T-helper 2 cell (primary cell): ENCODE measurements at regions not wholly inside any gene's neighbourhood (a gene's known extent, or its start where the extent isn't known, plus 50 kb on each side); places are given as distances from the start of the nearest gene placed in this dataset.
A peak's percentile ranks its signal among the peaks of the same experiment; 100 is the strongest.

Experiments used
- DNase-seq, 5 experiments: peaks; one replicate each; pipeline versions ENCODE4 v3.0.0 to v3.0.0-alpha.2; 2012 to 2022

DNA sequence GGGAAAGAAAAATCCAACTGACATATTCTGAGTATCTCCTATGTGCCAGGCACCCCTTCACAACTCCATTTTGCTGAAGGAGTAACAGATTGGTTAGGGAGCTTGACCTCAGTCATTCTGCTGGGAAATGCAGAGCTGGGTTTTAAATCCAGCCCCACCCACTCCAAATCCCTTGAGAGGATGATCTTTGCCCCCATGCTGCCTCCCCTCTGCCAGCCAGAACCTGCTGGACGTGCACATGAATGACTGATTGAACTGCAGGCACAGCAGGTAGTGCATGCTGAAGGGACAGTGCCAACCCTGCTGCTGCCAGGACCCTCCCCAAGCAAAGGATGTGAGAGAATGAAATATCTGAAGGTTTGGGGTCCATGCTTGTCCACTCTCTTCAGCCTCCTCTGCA, 340.9 kb downstream of the BUD13 start:
- no peak for DNase-seq

GRCh38 chr11:116428638-116428975, 344.2 kb downstream of the BUD13 start:
- no peak for DNase-seq

GRCh38 chr11:116427903-116428637, 344.7 kb downstream of the BUD13 start:
- no peak for DNase-seq

DNA sequence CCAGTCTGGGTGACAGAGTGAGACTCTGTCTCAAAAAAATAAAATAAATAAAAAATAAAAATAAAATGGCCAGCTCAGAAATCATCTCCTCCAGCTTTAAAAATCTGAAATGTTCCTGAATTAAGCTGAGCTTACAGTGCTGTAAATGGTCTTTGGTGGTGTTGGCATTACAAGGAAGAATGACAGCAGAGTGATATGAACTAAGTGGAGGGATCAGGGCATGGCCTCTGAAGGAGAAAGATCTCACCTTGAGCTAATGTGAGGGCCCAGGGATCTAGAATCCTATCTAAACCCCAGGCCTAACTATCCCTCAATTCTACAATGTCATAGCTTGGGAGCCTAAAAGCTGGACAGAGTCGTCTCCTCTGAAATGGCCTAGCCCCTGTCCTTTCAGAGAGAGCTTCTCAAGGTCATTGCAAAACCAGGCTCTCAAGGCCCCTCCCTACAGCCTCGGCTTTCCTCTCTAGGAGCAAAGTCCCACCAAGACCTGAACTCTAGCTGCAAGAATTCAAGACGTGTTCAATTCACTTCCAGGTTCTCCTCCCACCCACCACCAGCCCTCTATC, 345.4 kb downstream of the BUD13 start:
- no peak for DNase-seq

GRCh38 chr11:116426761-116427160, 346.0 kb downstream of the BUD13 start:
- no peak for DNase-seq

DNA sequence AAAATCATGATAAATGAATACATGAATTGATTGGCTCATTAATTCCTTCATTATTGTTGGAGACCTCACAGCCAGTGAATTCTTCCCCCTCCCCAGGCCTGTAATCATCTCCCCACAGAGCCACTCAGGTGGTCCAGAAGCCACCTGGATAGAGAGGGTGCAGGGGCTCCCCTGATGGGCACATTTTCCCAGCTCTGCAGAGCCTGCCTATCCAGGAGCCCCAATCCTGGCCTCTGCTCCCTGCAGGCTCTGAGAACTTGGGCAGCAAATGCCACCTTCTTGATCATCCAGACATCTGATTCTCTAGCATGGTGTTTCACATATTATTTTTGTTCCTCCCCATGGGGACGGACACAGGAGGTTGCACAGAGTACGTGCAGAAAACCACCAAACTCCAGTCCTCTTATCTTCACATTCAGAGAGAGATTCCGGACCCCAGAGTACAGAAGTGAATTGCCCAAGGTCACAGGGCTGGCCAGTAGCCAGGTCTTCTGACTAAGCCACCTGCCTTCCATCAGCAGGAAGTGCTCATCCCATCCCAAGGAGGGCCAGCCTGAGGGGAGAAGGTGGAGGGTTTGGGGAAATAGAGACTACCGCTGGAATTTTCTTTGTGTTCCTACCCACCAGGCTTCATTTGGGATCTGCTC, 348.0 kb downstream of the BUD13 start:
- no peak for DNase-seq

DNA sequence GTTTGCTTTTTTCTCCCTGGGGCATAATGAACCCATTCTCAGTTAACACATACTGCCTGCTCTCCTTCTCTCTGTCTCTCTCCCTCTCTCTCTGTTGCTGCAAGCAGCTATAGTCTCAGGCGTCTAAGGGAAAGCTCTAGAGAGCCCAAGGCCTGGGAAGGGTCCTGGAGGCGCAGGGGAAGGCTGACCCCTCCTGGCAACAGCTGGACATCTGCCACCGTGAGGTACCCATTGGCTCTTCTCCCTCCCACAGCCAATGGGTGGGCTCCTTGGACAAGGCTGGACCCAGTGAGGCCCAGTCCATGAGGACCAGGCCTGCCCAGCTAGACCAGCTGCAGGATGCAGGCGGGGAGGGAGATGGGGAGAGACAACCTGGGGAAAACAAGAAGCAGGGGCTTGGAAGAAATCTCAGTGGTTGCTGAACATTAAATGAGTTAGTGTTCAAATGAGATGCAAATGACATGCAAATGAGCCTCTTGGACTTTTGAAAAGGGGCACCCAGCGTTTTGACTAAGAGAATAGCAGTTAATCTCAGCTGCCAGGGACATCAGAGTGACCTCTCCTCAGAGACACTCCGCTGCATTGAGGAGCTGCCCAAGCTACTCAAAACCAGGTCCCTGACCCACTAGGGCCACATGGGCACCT, 349.7 kb downstream of the BUD13 start:
- DNase-seq: no peak

DNA sequence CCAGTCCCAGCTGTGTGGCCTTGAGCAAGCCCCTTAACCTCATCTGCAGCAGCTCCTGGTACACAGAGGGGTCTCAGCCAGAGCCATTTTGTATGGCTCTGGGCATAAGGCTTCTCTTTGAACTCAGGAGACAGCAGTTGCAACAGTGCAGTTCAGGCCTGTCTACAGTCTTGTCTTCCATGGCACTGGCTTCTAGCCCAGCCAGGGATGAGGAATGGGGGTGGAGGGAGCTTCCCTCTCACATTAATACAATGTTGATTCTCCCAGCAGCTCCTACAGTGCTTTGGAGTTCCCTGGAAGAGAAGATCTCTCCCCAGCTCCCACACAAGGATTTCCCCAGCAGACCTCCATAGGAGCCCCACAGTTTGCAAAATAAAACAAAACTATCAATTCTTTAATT, 350.2 kb downstream of the BUD13 start:
- DNase-seq: no peak

DNA sequence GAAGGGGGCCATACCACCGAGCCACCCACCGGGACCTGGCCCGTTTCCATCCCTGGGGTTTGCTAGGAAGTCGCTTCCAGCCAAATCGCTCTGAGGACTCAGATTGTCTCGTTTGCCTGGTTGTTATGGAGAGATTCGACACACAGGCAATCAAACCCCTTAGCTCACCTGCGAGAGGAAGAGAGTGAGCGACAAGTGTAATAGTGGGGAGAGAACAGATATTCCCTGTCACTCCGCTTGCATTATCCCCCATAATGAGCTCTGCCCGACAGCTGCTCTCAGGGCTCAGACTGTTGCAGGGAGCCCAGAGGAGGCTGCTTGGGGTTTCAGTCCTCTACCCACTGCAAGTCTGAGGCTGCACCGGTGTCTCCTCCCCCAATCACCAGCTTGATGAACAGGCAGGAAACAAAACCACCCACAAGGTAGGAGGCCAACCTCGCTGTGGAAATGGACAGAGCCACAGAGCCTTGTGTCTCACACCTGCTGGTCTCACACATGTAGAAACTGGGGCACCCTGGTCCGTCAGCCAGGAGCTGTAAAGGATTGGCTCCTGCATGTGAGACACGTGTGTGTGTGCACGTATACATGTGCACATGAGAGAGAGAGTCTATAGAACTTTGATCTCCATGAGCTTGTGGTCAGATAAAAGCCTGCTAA, 351.1 kb downstream of the BUD13 start:
- DNase-seq: peak in 1 of 5 experiments; percentile 8

DNA sequence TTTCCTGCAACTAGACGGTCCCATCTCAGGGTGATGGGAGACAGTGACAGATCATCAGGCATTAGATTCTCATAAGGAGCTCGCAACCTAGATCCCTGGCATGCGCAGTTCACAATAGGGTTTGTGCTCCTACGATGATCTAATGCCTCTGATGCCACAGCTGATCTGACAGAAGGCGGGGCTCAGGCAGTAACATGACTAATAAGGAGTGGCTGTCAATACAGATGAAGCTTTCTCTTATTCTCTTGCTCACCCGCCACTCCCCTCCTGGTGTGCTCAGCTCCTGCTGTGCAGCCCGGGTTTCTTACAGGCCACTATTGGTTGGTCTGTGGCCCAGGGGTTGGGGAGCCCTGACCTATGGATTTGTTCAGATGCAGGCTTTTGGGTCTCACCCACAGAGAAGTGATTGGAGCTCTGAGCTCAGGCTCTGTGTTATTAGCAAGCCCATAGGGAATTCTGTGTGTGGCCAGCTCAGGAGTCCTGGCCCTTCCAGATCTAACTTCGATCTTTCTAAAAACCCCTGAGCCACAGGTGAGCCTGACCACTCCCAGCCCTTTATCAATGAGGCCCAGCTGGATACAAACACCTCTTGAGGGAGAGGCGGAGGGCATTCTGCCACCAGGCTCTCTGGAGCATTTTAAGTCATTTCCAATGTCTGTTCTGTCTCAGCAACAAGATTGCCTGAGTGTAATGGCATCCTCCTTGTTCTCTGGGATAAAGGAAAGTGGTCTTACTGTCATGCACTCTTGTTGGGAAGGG, 351.8 kb downstream of the BUD13 start:
- DNase-seq: no peak

DNA sequence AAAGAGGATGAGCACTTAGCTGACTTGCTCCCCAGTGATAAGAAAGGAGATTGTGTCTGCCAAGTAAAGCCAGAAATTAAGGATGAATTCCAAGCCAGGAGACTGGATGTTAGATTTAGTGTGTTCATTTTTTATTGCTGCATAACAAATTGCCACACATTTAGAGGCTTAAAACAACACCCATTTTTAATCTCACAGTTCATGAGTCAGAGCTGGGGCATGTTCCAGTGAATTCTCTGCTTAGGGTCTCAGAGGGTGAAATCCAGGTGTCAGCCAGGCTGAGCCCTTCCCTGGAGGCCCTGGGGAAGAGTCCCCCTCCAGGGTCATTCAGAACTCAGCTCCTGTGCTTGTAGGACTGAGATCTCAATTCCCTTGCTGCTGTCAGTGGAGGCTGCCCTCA, 352.8 kb downstream of the BUD13 start:
- no peak for DNase-seq

- DNase-seq: no peak
Measured at GRCh38 chr11:116418388-116419041, 354.3 kb downstream of the BUD13 start.

DNA sequence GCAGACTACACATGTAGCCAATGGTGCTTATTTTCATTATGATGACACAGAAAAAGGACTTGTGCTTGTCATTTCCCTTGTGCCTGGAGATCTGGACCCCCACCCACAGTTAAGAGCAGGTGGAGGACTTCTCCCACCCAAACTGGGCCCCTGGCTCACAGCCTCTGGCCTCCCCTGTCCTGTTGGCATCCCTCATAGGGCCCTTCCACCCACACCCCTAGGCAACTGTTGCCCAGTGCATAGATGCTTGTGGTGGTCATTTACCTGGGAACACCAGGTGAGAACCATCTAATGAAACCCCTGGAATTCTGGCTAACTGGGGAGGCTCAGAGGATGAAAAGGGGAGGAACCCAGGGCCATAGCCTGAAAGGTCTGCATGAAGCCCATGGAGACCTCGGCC, 355.9 kb downstream of the BUD13 start:
- no peak for DNase-seq

DNA sequence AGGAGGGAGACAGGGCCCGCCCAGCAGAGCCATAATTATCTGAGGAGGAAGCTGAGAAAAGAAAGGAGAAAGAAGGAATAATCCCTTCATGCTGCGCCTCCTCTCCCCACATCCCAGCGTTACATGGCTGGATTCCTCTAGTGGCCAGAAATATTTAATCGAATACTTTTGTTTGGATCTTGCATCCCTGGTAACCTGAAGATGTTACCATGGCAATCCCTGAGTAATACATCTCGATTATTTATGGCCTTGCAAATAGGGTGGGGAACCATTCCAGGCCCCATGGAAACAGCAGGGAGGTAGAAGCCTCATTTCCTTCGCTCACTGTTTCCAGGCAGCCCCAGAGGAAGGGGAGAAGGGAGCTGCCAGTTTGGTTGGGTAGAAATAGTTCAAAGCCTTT, 357.7 kb downstream of the BUD13 start:
- no peak for DNase-seq

GRCh38 chr11:116414357-116414880, 358.4 kb downstream of the BUD13 start:
- DNase-seq: no peak

- DNase-seq: no peak
Measured at GRCh38 chr11:116413301-116414242, 359.2 kb downstream of the BUD13 start.

DNA sequence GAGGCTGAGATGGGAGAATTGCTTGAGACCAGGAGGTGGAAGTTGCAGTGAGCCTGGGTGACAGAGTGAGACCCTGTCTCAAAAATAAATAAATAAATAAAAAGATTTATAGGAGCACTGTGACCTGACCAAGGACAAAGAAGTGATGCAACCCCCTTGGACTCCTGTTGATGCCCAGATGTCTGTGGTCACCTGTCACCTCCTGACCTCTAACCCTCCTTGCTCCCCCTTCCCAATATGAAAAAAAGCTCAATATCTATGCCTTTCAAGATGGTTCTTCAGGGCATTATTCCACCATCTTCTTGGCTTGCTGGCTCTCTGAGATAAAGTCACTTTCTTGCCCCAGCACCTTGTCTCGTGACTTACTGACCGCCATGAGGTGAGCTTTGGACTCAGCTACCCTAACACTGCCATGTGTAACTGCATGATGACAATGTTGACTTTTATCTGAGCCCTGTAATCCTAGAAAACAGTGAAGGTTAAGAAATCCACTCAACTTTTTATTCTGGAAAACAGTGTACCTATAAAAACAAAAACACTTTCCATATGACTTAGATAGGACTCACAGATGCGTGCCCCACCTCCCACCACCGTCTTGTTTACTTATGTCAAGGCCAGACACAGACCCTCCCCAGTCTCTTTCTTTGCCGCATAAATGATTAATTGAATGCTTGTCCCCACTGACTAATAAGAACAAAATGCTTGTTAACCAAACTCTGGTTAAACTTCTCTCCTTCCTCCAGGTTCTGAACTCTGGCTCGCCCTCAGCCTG, 360.5 kb downstream of the BUD13 start:
- no peak for DNase-seq

- no peak for DNase-seq
Measured at GRCh38 chr11:116409238-116409637, 363.5 kb downstream of the BUD13 start.

- DNase-seq: no peak
Measured at GRCh38 chr11:116406042-116406441, 366.7 kb downstream of the BUD13 start.

DNA sequence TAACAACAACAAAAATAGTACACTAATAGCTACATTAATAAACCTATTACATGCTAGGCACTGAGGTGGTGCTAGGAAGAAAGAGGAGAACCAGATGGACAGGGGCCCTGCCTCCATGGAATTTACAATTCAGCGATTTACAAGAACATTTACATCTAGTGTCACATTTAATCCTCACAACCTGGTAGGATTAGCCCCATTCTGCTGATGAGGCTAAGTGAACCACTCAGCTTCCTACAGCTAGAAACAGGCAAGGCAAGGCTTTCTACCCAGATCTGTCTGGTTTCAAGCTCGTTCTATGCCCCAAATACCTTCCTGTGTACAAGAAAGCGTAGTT, 368.4 kb downstream of the BUD13 start:
- no peak for DNase-seq
